SK-N-SH treated with all-trans-retinoic acid at 6 μM for 48 hours (cell line): ENCODE measurements at regions not wholly inside any gene's neighbourhood (a gene's known extent, or its start where the extent isn't known, plus 50 kb on each side); places are given as distances from the start of the nearest gene placed in this dataset.

Experiments
- ARNTL ChIP-seq: fragments of 450-650 bp; formaldehyde crosslinking; IDR thresholded peaks from 2 replicates; pipeline ENCODE4 v1.5.0; 2020; ENCODE audit warnings: low read depth, mild to moderate bottlenecking, moderate library complexity, borderline replicate concordance
- CREB5 ChIP-seq: fragments of 250-450 bp; sonication (Bioruptor Pico); IDR thresholded peaks from 2 replicates; pipeline ENCODE4 v1.5.1; 2020; ENCODE audit warnings: low read depth, mild to moderate bottlenecking, moderate library complexity
- ISL1 ChIP-seq: fragments of 250-450 bp; sonication (Bioruptor Pico); IDR thresholded peaks from 2 replicates; pipeline ENCODE4 v2.1.2; 2022; ENCODE audit warnings: mild to moderate bottlenecking, moderate library complexity
- PPARA ChIP-seq: fragments of 250-450 bp; sonication (Bioruptor Pico); IDR thresholded peaks from 2 replicates; pipeline ENCODE4 v1.5.0; 2020; ENCODE audit warnings: mild to moderate bottlenecking, borderline replicate concordance
- TSHZ2 ChIP-seq: fragments of 250-450 bp; sonication (Bioruptor Pico); IDR thresholded peaks from 2 replicates; pipeline ENCODE4 v1.5.0; 2020; ENCODE audit warnings: mild to moderate bottlenecking, moderate library complexity
- ZC3H10 ChIP-seq: fragments of 250-450 bp; sonication (Bioruptor Pico); IDR thresholded peaks from 2 replicates; pipeline ENCODE4 v1.5.1; 2021; ENCODE audit warnings: mild to moderate bottlenecking, moderate library complexity
- ZNF8 ChIP-seq: fragments of 450-650 bp; formaldehyde crosslinking; IDR thresholded peaks from 2 replicates; pipeline ENCODE4 v1.5.0; 2020; ENCODE audit warnings: mild to moderate bottlenecking, moderate library complexity

GRCh38 chr15:23881291-23881690 lies 194.2 kb upstream of the NDN start:
- TF ChIP-seq ARNTL (CRISPR knock-in tag) (no peak), CREB5 (no peak), PPARA (no peak), ISL1 (CRISPR knock-in tag) (no peak), TSHZ2 (no peak), ZNF8 (no peak), ZC3H10 (no peak)
